Astrocyte (in vitro differentiated cells and primary cell): ENCODE measurements at regions not wholly inside any gene's neighbourhood (a gene's known extent, or its start where the extent isn't known, plus 50 kb on each side); places are given as distances from the start of the nearest gene placed in this dataset.

ENCODE experiments used
- CTCF ChIP-seq: IDR thresholded peaks from 2 replicates; pipeline ENCODE4 v1.5.1; 2011; ENCODE audit warnings: low read depth, mild to moderate bottlenecking, inconsistent platforms, low read length, moderate library complexity; ENCODE audit not compliant: insufficient read depth
- EZH2 ChIP-seq: IDR thresholded peaks from 2 replicates; pipeline ENCODE4 v1.6.1; 2012; ENCODE audit warnings: mild to moderate bottlenecking, low read length, inconsistent platforms; ENCODE audit not compliant: insufficient read depth

GRCh38 chr15:96837241-96837970 is 506.9 kb downstream of the NR2F2 start:
- no peak for TF ChIP-seq CTCF
- no peak for TF ChIP-seq EZH2
